ENCODE measurements at regions not wholly inside any gene's neighbourhood (a gene's known extent, or its start where the extent isn't known, plus 50 kb on each side); places are given as distances from the start of the nearest gene placed in this dataset.
"Not testable (repeated sequence)": the region's sequence is repeated elsewhere in the genome, so short reads cannot be mapped to it uniquely, and the experiment has no call there.

- no peak for DNase-seq
Measured at GRCh38 chr16:86870380-86870779, 292.0 kb downstream of the FOXL1 start.

- no peak for DNase-seq
Measured at GRCh38 chr16:86872131-86872530, 293.8 kb downstream of the FOXL1 start.

- DNase-seq, result no peak
Measured at GRCh38 chr16:86872833-86873232, 294.5 kb downstream of the FOXL1 start.

DNA sequence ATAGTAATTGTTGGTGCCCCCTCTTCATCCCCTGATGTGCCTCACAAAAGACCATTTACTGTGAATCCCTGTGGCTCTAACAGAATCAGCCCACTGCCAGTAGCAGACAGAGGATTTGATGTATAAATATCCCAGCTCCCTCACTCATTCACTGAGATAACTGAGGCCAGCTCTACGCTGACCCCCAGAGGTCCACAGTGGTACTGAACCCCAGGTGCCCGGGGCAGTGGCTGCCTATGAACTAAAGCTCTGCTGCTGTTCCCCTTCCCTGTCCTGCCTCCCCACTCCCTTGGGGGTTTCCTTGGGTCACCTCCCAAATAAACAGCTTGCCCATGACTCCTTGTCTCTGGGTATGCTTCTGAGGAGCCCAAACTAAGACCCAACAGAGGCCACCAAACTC lies 295.8 kb downstream of the FOXL1 start:
- DNase-seq, result no peak

DNA sequence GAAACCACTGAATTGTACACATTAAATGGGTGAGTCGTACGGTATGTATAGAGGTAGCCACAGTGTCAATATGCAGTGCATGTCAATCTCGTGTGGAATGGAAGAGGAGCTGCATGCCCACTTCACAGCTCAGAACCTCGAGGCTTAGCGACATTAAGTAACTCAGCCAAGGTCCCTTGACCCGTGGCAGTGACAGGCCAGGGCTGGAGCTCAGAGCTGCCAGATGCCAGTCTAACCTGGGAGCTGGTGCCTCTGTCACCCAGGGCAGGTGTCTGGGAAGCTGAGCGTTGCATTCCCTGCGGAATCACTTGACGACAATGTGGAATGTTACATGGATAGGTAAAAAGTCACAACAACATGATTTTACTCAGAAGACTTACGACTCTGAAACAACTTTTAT lies 298.1 kb downstream of the FOXL1 start:
- no peak for DNase-seq

DNA sequence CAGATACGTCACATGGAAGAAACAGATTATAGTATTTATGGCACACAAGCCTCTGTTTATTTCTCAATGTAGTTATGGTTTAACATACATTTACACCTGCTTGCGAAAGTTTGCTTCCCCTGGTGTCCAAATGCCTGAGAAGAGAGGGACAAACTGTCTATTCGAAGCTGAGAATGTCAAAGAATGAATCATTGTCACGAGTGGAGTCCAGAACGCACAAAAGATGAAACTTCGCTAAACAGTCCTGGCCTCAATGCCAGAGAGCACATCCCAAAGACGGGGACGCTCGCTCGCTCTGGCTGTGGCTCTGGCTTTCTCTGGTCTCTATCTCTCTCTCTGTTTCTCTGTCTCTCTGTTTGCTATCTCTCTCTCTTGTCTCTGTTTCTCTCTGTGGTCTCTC lies 298.8 kb downstream of the FOXL1 start:
- DNase-seq, result no peak

GRCh38 chr16:86877835-86878234 lies 299.5 kb downstream of the FOXL1 start:
- DNase-seq, result no peak

GRCh38 chr16:86878236-86879080 lies 300.1 kb downstream of the FOXL1 start:
- no peak for DNase-seq

DNA sequence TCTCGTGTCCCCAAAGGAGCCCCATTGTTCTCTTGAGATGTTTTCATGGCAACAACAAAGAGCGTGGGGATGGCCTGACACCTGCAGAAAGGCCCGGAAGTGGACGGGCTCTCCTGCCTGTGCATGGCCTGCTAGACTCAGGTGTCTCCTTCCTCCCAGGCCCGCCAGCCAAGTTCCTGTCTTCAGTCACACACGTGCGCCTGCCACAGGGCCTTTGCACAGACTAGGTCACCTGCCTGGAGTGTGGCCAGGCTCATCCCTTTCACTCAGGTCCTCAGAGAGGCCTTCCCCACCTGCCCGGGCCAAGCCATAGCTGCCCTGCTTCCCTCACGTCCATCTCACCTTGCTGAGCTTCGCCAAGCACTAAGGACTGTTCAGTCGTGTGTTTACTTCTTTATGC lies 300.9 kb downstream of the FOXL1 start:
- no peak for DNase-seq

GRCh38 chr16:86880316-86881117 lies 302.2 kb downstream of the FOXL1 start:
- DNase-seq, result no peak

DNA sequence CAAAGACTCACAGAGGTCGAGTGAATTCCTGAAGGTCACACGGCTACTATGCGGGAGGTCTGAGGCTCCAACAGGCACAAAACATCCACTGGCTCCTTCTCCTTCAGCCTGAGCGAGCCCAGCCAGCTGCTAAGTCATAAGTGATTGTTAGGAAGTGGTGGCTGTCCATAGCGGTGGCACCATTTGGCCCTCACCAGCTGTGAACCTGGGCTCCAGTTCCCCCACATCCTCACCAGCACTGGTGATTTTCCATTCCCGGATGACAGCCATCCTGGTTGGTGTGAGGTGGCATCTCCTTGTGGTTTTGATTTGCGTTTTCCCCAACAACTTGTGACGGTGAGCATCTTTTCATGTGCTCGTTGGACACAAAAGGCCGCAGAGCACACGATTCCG lies 302.8 kb downstream of the FOXL1 start:
- DNase-seq, result no peak

GRCh38 chr16:86881861-86882273 lies 303.5 kb downstream of the FOXL1 start:
- no peak for DNase-seq

DNA sequence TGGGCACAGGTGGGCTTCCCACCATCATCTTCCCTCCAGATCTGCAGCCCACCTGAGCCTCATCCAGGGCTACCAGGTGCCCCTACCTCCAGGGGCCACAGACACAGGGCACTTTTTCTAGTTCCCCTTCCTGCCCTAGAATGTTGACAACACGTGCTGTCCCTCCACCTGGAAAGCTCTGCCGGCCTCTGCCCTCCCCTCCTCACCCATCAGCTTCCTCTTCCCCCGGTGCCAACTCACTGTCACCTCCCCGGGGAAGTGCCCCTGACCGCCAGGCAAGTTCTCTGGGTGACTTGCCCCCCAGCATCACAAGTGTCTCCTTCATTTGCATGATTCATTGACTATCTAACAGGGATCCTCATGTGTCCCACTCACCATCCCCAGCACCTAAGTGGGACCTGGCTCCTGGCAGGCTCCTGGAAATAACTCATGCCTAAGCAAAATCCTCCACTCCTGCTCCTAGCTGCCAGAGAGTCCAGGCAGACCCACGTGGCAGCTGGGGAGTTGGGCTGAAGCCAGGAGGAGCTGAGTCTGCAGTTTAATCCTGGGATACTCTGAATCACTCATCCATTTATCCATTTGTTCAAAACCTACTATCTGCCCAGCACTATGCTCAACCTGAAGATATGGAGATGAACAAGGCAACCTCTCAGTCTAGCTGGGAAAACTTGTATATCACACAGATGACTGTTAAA lies 304.4 kb downstream of the FOXL1 start:
- peak in 1 of 14 donors; percentile 10 for DNase-seq

DNA sequence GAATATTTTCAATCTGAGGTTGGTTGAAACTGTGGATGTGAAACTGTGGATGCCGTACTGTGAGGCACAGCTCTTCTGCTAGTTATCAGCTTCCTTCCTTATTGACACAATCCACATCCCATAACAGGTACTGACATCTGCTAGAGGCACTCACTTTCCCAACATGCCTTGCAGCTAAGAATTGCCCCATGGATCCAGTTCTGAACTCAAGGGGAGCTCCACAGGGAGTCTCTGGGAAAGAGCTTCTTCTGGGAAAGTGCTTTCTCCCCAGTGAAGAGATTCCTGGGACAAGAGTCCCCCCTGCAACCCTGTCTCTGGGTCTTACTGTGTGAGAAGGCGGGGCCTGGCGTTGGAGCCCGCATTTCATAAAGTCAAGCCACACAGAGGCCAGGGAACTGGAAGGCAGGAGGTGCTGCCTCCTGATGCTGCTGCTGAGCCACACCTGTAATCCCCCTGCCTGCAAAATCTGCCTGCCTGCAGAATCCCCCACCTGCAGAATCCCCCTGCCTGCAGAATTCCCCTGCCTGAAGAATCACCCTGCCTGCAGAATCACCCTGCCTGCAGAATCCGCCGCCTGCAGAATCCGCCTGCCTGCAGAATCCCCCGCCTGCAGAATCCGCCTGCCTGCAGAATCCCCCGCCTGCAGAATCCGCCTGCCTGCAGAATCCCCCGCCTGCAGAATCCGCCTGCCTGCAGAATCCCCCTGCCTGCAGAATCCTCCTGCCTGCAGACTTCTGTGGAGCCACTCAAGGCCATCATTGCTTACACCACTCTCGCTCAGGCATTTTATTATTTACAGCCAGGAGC lies 305.4 kb downstream of the FOXL1 start:
- DNase-seq, result no peak

- no peak for DNase-seq
Measured at GRCh38 chr16:86884390-86884650, 306.0 kb downstream of the FOXL1 start.

DNA sequence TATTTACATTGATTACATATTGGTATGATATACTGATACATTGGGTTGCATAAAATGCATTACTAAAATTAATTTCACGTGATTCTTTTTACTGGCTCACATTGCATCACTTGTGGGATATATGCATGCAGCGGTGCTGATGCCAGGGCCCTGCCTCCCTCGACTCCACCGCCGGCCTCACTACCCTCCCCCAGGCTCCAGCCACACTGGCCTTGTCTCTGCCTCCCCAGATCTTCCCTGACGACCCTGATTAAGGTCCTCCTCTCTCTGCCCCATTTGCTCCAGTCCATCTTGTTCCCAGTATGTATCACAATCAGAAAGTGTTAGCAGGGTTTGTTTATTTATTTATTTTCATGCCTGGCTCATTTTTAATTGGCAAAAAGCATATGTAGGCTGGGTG lies 306.8 kb downstream of the FOXL1 start:
- no peak for DNase-seq

- DNase-seq, result no peak
Measured at GRCh38 chr16:86886651-86887050, 308.3 kb downstream of the FOXL1 start.

- DNase-seq, result no peak
Measured at GRCh38 chr16:86887416-86887815, 309.1 kb downstream of the FOXL1 start.

DNA sequence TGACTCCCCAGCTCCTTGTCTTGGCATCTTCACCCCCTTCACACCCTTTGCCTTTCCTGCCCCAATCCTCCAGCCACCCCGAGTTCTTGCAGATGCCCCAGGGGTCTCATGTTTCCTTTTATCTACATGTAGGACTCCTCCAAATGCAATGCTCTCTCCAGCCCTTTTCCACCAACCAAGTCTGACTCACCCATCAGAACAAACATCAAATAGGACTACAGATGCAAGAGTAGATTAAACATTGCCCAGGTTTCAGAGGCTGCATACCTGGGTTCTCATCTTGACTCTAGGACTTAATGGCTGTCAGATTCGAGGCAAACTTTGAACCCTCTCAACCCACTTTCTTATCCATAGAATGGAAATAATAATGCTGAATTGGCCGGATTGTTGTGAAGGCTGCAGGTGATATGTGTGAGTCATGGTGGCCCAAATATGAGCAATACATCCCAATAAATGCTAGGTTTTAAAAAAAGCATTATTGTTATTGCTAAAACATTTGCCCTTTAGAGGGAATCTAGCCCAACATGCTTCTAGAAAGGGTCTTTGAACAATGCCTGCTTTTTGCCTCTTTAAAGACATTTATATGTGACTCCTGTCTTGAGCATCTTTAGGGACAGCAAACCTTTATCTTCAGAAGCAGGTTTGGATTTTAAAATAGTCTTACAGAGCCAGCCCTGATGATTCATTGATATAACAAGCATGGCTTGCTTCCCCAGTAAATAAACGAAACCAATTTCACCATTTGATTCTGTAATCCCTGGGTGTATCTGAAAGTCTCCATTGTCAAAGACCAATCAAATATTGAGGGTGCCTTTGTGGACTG lies 310.1 kb downstream of the FOXL1 start:
- no peak for DNase-seq

DNA sequence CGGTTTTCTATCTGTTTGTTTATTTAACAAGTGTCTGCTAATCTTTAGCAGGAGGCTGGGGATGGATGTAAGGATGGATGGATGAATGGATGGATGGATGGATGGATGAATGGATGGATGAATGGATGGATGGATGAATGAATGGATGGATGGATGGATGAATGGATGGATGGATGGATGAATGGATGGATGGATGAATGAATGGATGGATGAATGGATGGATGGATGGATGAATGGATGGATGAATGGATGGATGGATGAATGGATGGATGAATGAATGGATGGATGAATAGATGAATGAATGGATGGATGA lies 310.7 kb downstream of the FOXL1 start:
- not testable (repeated sequence) for DNase-seq

- no peak for DNase-seq
Measured at GRCh38 chr16:86889974-86890373, 311.6 kb downstream of the FOXL1 start.

DNA sequence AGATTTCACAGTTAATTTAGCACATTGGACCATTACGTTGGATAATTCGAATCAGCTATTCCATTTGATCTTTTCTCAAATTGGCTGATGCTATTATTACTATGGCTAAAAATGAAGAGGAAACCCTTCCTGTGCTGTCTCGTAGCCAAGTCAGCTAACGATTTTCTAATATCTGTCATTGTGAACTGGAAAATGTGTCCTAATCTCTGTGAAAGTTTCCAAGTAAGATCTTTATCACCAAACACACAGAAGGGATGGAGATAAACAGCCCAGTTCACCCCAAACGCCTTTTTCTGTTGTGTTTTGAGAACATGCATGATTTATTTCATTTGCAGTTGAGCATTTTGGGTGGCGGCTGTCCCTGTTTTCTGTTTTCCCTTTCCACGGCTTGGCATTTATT lies 312.8 kb downstream of the FOXL1 start:
- DNase-seq, result no peak
